HK-2 (cell line): ENCODE measurements at regions not wholly inside any gene's neighbourhood (a gene's known extent, or its start where the extent isn't known, plus 50 kb on each side); places are given as distances from the start of the nearest gene placed in this dataset.

ENCODE experiments used
- DNase-seq: peaks from one replicate; pipeline ENCODE4 v3.0.0-alpha.2; 2018; ENCODE audit not compliant: unreplicated experiment

DNA sequence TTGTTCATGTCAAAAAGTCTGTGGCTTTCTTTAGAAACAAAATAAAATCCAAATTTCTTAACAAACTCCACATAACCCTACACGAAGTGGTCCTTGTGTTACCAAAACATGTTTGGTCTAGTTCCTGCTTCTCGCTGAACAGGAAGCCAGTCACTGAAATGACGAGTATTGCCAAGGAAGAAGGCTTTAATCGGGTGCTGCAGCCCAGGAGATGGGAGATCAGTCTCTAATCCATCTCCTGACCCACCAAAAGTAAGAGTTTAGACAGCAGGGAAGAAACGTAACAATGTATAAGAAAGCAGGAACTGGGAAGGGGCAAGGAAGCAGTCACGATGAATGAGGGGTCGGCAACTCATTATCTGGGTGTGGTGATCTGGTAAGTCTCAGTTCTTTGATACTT lies 144.6 kb upstream of the MAP9 start:
- DNase-seq: no peak

- DNase-seq: no peak
Measured at GRCh38 chr4:155515444-155516075, 138.8 kb upstream of the MAP9 start.

DNA sequence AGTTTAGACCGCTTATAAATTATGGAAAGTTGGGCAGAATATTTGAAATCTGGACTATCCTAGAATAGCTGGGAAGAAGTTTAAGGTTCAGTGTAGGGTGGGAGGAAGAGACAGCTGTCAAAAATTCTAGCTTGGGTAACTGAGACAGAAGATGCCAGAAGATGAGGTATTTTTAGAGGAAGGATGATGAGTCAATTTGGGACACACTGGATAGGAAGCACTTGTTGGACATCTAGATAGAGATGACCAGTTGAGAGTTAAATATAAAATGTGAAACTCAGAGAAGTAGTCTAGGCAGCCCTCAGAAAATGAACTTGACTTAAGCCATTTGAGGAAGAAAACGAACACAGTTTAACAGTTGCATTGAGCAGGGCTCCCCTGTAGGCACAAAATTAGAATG lies 137.9 kb upstream of the MAP9 start:
- no peak for DNase-seq

GRCh38 chr4:155512817-155513216 lies 136.1 kb upstream of the MAP9 start:
- DNase-seq: no peak

GRCh38 chr4:155512046-155512445 lies 135.3 kb upstream of the MAP9 start:
- no peak for DNase-seq

DNA sequence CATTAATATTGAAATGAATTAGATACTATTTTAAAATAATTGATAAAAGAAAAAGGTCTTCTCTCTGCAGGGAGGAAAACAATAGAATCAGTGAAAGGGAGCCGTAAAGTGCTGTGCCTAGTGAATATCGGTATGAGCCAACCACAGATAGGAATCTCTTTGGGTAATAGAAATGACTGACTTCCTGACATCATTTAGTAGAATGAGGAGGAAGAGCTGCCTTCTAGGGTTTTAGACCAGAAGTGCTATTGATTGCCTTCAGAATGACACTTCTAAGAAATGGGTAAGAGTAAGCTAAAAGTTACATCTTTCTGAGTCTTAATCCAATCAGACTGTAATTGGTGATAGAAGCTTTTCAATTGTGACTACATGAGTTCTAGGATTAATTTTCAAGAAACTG lies 134.0 kb upstream of the MAP9 start:
- DNase-seq: no peak

- DNase-seq: no peak
Measured at GRCh38 chr4:155509555-155509954, 132.8 kb upstream of the MAP9 start.

DNA sequence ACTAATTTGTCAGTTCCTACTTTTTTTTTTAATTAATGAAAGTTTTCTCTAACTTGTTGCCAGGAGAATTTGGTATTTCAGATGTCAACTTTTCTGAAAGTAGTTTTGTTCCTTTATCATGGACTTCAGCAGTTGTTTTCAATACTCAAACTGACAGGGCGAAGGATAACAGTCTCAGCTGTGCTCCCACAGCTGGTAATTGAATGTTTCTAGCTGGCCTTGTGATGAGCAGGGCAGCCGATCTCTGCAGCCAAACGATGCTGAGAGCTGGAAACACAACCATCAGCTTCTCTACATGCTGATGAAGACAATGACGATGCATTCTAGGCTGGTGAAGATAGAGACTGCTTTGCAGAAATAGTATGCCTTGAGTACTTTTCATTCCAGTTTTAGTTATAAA lies 130.0 kb upstream of the MAP9 start:
- no peak for DNase-seq

- no peak for DNase-seq
Measured at GRCh38 chr4:155505321-155505720, 128.6 kb upstream of the MAP9 start.

GRCh38 chr4:155497306-155497705 lies 120.5 kb upstream of the MAP9 start:
- no peak for DNase-seq

GRCh38 chr4:155496294-155496626 lies 119.5 kb upstream of the MAP9 start:
- DNase-seq: no peak

GRCh38 chr4:155495572-155496293 lies 119.0 kb upstream of the MAP9 start:
- DNase-seq: no peak

GRCh38 chr4:155494037-155494718 lies 117.4 kb upstream of the MAP9 start:
- DNase-seq: no peak

GRCh38 chr4:155491336-155492120 lies 114.8 kb upstream of the MAP9 start:
- no peak for DNase-seq

GRCh38 chr4:155489271-155489670 lies 112.5 kb upstream of the MAP9 start:
- no peak for DNase-seq

DNA sequence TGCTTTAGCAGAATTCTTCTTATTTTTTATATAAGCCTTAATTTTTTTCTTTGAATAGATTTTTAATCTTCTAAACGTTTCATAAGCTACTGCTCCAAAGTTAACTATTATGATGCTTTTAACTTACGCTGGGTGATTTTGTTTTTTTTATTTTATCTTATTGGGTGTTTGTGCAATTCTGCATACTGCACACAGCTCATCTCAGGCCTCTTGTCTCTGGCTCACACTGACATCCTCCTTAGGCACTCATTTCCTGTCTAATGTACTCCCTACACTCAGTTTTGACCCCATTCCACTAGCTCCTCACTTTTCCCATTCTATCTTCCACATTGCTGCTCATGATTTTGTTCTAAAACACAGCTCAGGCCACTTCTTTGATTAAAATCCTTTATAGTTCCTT lies 111.9 kb upstream of the MAP9 start:
- no peak for DNase-seq

DNA sequence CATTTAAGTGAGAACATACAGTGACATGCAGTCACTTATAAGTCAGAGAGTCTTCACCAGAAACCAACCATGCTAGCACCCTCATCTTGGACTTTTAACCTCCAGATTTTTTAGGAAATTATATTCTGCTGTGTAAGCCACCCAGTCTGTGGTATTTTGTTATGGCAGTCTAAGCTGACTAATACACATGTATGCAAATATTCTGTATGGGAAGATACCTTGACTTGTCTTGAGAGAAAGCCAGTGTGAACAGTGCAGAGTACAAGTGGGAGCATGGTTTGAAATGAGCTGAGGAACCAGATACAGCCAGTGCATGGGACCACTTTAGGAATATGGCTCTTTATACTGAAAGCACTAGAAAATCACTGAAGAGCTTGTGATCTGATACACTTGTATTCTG lies 110.4 kb upstream of the MAP9 start:
- DNase-seq: no peak

GRCh38 chr4:155481150-155481549 lies 104.4 kb upstream of the MAP9 start:
- DNase-seq: no peak

- DNase-seq: no peak
Measured at GRCh38 chr4:155479835-155480234, 103.1 kb upstream of the MAP9 start.

GRCh38 chr4:155478336-155478835 lies 101.6 kb upstream of the MAP9 start:
- no peak for DNase-seq

DNA sequence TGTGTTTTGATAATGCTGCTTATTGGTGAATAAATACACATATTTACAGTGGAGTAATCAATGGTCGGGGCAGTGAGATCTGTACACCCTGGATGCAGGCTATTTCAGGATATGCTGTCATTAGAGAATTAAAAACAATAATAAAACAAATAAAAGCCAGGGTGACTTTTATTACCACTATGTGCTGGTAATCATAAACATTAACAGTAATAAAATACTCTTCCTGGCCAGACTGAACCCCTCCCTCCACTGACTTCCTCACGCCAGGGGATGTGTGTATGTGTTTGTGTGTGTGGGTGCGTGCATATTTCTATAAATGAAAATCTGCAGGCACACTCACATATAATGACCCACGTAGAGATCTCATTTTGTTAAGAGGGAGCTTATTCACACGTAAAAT lies 98.0 kb upstream of the MAP9 start:
- no peak for DNase-seq

GRCh38 chr4:155473420-155474095 lies 96.8 kb upstream of the MAP9 start:
- no peak for DNase-seq
